ENCODE measurements at regions not wholly inside any gene's neighbourhood (a gene's known extent, or its start where the extent isn't known, plus 50 kb on each side); places are given as distances from the start of the nearest gene placed in this dataset.

DNA sequence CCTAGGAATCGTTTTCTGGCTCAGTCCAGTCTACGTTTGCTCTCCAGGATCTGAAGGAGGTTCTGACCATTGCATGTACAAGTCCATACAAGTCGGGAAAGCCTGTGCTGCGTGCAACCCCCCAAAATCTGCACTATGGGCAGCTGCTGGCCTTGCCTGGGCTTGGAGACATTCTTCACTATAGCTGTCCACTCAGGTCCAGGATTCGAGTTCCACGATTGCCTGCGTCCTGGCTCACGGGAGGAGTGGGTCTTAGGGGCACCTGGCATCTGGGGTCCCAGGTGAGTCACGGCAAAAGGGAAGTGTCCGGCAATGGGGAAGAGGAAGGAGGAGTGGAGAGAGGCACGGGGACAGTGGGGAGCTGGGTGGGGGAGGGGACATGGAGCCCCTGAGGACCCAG, 563.0 kb downstream of the BRD1 start:
- FAIRE-seq: no peak

GRCh38 chr22:49263101-49263500, 564.6 kb downstream of the BRD1 start:
- DNase-seq (ENCODE audit: insufficient read length, low spot score) (no peak), FAIRE-seq (no peak)

More for the DNA sequence above, 563.0 kb downstream of the BRD1 start:
- DNase-seq (ENCODE audit: insufficient read length, low spot score): no peak

DNA sequence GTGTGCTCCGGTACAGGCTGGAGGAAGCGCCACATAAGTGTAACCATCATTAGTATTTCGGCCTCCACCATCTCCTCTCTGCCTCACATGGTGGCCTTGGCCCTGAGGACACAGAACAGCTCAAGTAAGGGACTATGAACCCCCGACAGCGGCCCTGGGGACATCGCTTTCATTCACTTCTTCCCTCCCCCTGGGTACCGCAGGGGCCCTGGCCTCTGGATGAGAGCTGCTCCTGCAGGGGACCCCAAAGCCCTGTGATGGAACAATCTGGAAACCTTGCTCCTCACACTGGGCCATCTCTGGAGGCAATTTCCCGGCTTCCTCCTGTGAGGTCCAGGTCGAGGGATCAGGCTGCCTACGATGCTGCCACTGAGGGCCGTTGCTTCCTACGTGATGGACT, 565.5 kb downstream of the BRD1 start:
- FAIRE-seq (no peak), DNase-seq (ENCODE audit: insufficient read length, low spot score) (no peak)

- DNase-seq (ENCODE audit: insufficient read length, low spot score) (no peak), FAIRE-seq (no peak)
These were observed 566.1 kb downstream of the BRD1 start for GRCh38 chr22:49261616-49262015.

DNA sequence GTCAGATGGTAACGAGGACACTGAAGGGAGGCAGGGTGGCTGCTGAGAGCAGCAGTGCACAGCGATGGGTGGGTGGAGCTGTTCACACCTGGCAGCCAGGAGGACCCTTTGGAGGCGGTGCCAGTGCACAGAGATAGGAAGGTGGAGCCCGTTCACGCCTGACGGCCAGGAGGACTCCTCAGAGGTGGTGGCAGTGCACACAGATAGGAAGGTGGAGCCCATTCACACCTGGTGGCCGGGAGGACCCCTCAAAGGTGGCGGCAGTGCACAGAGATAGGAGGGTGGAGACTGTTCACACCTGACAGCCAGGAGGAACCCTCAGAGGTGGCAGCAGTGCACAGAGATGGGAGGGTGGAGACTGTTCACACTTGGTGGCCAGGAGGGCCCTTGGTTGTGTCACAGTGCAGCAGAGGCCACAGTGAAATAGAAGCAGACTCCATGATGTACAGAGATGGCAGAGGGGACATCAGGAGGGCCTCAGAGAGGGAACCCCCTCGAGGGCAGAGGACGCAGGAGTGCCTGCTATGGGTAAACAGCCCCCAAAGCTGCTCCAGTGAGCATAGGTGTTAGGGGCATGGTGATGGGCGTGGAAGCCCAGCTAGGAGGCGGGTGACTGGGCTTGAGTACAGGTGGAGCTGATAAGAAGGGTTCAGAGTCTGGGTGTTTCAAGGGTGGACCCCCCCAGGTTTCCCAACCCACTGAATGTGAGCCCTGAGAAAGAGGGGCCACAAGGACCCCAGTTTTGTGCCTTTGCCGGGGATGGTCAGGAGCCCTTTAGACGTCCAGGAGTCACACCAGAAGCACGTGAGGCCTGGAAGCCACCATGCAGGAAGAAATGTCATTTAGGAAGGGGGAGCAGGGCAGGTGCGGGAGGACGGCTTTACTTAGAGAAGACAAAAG, 566.7 kb downstream of the BRD1 start:
- FAIRE-seq: no peak
- DNase-seq (ENCODE audit: insufficient read length, low spot score): no peak

DNA sequence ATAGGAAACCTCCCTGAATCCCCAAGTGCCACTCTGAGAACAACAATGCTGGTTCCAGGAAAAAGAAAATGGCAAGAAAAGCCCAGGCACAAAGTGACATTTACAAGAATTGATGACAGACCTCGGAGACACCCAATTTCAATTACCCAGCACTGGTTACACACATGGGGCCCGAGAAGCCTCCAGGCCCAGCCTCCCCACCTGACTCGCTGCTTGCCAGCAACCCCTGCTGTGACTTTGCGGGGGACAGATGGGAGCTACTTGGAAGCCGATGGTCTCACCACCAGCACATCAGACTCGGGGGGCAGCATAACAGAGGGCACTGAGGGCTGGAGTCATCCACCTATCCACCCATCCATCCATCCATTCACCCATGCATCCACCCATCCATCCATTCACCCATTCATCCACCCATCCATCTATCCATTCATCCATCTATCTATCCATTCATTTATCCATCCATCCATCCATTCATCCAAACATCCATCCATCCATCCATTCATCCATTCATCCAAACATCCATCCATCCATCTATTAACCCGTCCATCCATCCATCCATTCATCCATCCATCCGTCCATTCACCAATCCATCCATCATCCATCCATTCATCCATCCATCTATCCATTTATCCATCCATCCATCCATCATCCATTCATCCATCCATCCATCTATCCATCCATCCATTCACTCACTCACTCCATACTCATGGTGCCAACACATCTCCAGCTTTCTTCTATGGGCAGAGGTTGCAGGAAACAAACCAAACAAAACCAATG, 567.6 kb downstream of the BRD1 start:
- no peak for FAIRE-seq
- DNase-seq (ENCODE audit: insufficient read length, low spot score): no peak

DNA sequence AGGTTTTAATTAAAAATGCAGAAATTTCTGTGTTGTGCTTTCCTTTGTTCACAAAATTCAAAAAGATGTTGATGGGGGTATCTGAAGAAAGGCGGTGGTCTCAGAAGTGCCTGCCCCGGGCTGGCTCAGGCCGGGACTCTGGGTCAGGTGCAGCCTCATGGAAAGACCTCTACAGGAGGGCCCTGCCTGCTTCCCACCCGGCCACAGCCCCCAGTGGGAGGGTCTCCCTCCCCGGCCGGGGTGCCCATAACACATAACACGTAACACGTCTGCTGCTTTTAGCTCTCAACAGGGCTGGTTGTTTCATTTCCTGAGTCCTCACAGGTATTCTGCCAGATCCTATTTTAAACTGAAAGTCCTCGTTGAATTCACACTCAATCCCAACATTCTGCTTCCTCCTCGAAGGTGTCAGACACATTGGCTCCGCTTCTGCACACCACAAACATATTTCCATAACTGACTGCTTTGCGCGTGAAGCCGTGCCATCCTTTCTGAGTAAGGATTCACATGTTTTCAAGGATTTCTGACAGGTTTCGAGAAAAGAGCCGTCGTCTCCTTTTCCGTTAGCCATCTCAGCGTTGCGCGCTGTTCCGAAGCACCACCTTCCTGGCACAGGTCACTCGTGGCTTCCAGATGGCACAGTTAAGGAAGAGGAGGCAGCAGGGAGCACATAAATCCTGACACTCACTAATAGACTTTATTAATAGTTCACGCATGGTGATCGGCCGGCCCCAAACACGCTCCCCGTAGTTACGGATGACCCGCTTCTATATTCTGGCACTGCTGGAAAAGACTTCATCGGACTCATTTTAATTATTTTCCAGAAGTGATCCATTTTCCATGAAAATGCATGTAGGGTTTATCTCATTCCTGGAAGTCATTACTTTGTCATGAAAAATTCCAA, 569.3 kb downstream of the BRD1 start:
- DNase-seq (ENCODE audit: insufficient read length, low spot score) (no peak), FAIRE-seq (no peak)

GRCh38 chr22:49257551-49257961, 570.1 kb downstream of the BRD1 start:
- DNase-seq (ENCODE audit: insufficient read length, low spot score): no peak
- no peak for FAIRE-seq

- no peak for DNase-seq (ENCODE audit: insufficient read length, low spot score)
- no peak for FAIRE-seq
These were observed 571.8 kb downstream of the BRD1 start for GRCh38 chr22:49255741-49256318.

DNA sequence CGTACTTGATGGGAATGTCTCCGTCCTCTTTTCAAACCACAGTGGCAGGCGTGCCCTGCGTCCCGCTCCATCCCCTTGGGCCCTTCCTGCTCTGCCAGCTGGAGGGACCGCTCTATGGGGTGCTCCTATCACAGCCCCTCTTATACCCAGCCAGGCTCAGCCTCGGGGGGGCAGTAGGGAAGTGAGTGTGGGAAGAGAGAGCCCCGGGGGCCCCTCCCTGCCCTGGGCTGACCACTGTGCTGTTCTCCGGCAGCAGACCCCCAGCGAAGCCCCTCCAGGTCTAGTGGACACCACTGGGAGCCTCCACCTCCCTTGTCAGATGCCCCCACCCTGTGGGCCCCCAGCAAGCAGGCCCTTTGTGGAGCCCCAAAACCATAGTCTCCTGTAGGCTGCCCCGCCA, 572.5 kb downstream of the BRD1 start:
- FAIRE-seq: no peak
- no peak for DNase-seq (ENCODE audit: insufficient read length, low spot score)

DNA sequence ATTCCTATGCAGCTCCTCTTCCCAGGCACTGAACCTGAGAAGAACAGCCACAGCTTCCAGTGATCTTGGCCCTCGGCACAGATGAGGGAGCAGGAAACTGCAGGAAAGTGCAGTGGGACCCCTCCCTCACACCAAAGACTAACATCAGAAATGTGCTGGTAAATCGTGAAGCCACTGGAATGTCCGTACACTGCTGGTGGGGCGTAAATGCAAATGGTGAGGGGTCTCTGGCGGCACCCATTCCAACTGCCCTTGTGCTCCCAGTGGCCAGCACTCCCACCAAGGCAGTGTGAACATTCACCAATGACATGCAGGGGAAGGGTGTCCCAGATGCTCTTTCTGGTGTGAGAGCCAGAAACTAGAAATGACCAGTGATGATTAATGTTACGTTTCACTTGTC, 574.0 kb downstream of the BRD1 start:
- FAIRE-seq: no peak
- no peak for DNase-seq (ENCODE audit: insufficient read length, low spot score)

DNA sequence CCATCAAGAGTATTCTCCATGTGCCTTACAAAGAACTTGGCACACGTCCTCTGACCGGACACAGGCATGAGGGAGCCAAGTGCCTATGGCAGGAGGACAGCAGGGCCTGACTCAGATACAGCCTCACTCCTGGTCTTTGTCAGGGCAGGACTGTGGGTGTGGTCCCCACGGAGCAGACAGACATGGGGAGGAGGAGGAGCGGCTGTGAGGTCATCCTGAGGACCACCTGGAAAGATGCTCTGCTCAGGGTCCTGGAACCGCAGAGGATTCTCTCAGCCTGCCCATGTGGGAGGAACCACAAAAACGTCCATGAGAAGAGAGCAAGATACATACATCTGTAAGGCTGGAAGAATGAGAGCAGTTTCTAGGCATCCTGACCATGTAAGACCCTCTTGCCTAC, 576.3 kb downstream of the BRD1 start:
- DNase-seq (ENCODE audit: insufficient read length, low spot score): no peak
- FAIRE-seq: no peak

GRCh38 chr22:49247194-49247924, 580.3 kb downstream of the BRD1 start:
- no peak for FAIRE-seq
- DNase-seq (ENCODE audit: insufficient read length, low spot score): no peak

- FAIRE-seq (no peak), DNase-seq (ENCODE audit: insufficient read length, low spot score) (no peak)
These were observed 582.9 kb downstream of the BRD1 start for GRCh38 chr22:49244466-49245420.

GRCh38 chr22:49243965-49244364, 583.7 kb downstream of the BRD1 start:
- DNase-seq (ENCODE audit: insufficient read length, low spot score): no peak
- no peak for FAIRE-seq

DNA sequence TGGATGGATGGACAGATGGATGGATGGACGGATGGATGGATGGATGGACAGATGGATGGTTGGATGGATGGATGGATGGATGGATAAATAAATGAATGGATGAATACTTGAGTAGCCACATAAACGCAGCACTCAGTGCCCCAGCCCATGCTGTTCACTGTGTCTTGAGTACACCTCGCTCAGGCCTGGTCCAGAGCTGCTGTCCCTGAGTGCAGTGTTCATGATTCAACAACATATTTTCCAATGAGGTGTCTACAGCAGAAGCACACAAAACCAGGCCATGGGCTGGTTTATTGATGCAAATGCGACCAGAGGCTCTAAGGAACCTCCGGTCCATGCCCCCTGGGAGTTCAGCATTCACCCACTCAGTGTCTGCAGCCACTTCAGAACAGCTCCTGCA, 584.3 kb downstream of the BRD1 start:
- peak; percentile 20 for FAIRE-seq
- DNase-seq (ENCODE audit: insufficient read length, low spot score): no peak

- no peak for FAIRE-seq
- no peak for DNase-seq (ENCODE audit: insufficient read length, low spot score)
These were observed 585.2 kb downstream of the BRD1 start for GRCh38 chr22:49242480-49242879.

DNA sequence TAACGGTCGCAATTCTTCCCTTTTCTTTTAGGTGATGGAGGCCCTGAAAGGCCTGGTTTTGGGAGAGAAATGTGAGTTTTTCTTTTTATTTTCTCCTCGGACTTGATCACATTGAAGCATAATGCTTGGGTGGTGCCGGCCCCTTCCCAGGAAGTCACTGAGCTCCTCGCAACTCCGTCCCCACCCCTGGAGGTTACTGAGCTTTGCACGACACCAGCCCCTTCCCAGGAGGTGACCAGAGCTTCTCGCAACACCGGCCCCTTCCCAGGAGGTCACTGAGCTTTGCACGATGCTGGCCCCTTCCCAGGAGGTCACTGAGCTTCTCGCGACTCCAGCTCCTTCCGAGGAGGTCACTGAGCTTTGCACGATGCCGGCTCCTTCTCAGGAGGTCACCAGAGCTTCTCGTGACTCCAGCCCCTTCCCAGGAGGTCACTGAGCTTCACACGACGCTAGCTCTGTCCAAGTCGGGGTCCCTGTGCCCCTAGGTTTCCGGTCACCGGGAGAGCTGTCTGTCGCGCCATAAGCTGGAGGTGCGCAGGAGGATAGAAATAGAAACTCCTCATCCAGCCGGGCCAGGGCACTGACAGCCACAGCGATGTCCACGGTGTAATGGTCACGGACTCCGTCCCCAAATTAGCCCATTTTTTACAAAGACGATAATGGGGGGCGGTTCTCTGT, 586.4 kb downstream of the BRD1 start:
- DNase-seq (ENCODE audit: insufficient read length, low spot score): no peak
- FAIRE-seq: no peak

Measured in HTR-8/SVneo (cell line).